ENCODE measurements at regions not wholly inside any gene's neighbourhood (a gene's known extent, or its start where the extent isn't known, plus 50 kb on each side); places are given as distances from the start of the nearest gene placed in this dataset.

DNA sequence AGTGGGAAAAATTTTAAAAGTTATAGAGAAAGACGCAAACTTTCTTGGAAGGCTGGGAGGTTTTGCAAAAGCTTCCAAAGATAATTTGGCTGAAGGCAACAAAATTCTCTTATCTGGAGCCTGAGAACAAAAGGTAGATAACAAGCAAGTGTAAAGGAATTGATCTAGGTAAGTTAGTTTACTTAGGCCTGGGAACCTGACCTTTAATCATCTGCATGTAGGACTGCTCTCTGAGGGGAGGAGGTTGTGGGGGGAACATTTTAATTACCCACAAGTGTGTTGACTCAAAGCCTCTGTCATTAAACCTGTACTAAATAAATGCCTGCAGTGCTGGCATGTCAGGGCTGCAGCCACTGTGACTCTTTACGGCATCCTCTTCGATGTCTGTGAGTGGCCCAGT is 532.3 kb upstream of the SLITRK5 start:
- Histone ChIP-seq H3K27me3 (ENCODE audit: control insufficient read depth in 2 of 2, insufficient read depth in 2 of 2, low read length in 2 of 2) (no peaks in the 10 kb centered on the region), H3K9ac (replicated peaks; ENCODE audit: extremely low read depth, insufficient read depth, low read length) (no peak overlapping the region), H3K9me3 (replicated peaks; ENCODE audit: control insufficient read depth, insufficient read depth, low read length) (no peaks in the 10 kb centered on the region), H3K4me3 (replicated peaks in 1 of 3; ENCODE audit: insufficient read depth in 1 of 3, low read depth in 1 of 3, low read length in 3 of 3) (no peak overlapping the region), H2AFZ (ENCODE audit: low read depth, low read length) (no peak overlapping the region), H3K36me3 (ENCODE audit: control insufficient read depth in 2 of 2, extremely low read depth in 1 of 2, insufficient read depth in 2 of 2, low read length in 2 of 2) (no peaks in the 10 kb centered on the region), H4K20me1 (replicated peaks; ENCODE audit: control insufficient read depth, extremely low read depth, insufficient read depth, low read length) (no peaks in the 10 kb centered on the region), H3K4me2 (ENCODE audit: insufficient read depth, low read length) (no peak overlapping the region), H3K9me1 (replicated peaks; ENCODE audit: control insufficient read depth, extremely low read depth, insufficient read depth, low read length) (no peaks in the 10 kb centered on the region), H3K4me1 (ENCODE audit: control insufficient read depth, extremely low read depth, insufficient read depth, low read length) (no peaks in the 10 kb centered on the region), H3K79me2 (ENCODE audit: control insufficient read depth, insufficient read depth, low read length) (no peaks in the 10 kb centered on the region), H3K27ac (ENCODE audit: insufficient read depth, low read depth, low read length) (no peak overlapping the region)
- DNase-seq (ENCODE audit: low read depth, low spot score) (no peak), FAIRE-seq (no peak)
- ChIA-PET CTCF (no interaction called here), POLR2A (no interaction called here)
- dilution Hi-C loops (cut with MboI; ENCODE audit: extremely low pct_ligation_motif_present, low sequenced_read_pairs), result no loop called here
- no TSS peak for BruUV-seq (replicated peaks)
- intact Hi-C loops (cut with micrococcal nuclease), result no loop called here
- TF ChIP-seq EZH2 (IDR thresholded peaks at IDR 0.05; ENCODE audit: borderline replicate concordance, low read depth, low read length, severe bottlenecking) (no peak), MAX (IDR thresholded peaks at IDR 0.05; ENCODE audit: insufficient read depth, insufficient read length) (no peak), FOS (IDR thresholded peaks at IDR 0.05; ENCODE audit: borderline replicate concordance, insufficient read depth, low read length) (no peak), POLR2AphosphoS5 (IDR thresholded peaks at IDR 0.05; ENCODE audit: insufficient read depth, low read depth, low read length) (no peak), POLR2A (IDR thresholded peaks at IDR 0.05; ENCODE audit: low read depth, low read length) (no peak), JUN (IDR thresholded peaks at IDR 0.05; ENCODE audit: borderline replicate concordance, insufficient read depth, insufficient read length, low read depth) (no peak), GATA2 (IDR thresholded peaks at IDR 0.05; ENCODE audit: insufficient read depth, insufficient read length, low read depth, low read length) (no peak), MYC (IDR thresholded peaks at IDR 0.05; ENCODE audit: low read depth, low read length) (no peak), CTCF (IDR thresholded peaks at IDR 0.05; ENCODE audit: extremely low read depth in 1 of 2, insufficient read depth in 1 of 2, low read depth in 1 of 2, low read length in 2 of 2) (no peak)
